ENCODE measurements at regions not wholly inside any gene's neighbourhood (a gene's known extent, or its start where the extent isn't known, plus 50 kb on each side); places are given as distances from the start of the nearest gene placed in this dataset.

- FAIRE-seq: no peak
- no peak for TF ChIP-seq POLR2A (IDR thresholded peaks at IDR 0.05; ENCODE audit: low read depth, low read length)
- DNase-seq (ENCODE audit: insufficient read length, low spot score): no peak
Observed at GRCh38 chr17:83196024-83196365, 116.6 kb downstream of the METRNL start.

- DNase-seq (ENCODE audit: insufficient read length, low spot score) (no peak), FAIRE-seq (no peak)
- no peak for TF ChIP-seq POLR2A (IDR thresholded peaks at IDR 0.05; ENCODE audit: low read depth, low read length)
Observed at GRCh38 chr17:83196366-83196765, 117.0 kb downstream of the METRNL start.

- FAIRE-seq (no peak), DNase-seq (ENCODE audit: insufficient read length, low spot score) (no peak)
- no peak for TF ChIP-seq POLR2A (IDR thresholded peaks at IDR 0.05; ENCODE audit: low read depth, low read length)
Observed at GRCh38 chr17:83196973-83197880, 117.8 kb downstream of the METRNL start.

- no peak for FAIRE-seq
- no peak for DNase-seq (ENCODE audit: insufficient read length, low spot score)
- TF ChIP-seq POLR2A (IDR thresholded peaks at IDR 0.05; ENCODE audit: low read depth, low read length): no peak
Observed at GRCh38 chr17:83198366-83199341, 119.2 kb downstream of the METRNL start.

GRCh38 chr17:83199500-83200201, 120.2 kb downstream of the METRNL start:
- FAIRE-seq (no peak), DNase-seq (ENCODE audit: insufficient read length, low spot score) (no peak)
- TF ChIP-seq POLR2A (IDR thresholded peaks at IDR 0.05; ENCODE audit: low read depth, low read length): no peak

- no peak for TF ChIP-seq POLR2A (IDR thresholded peaks at IDR 0.05; ENCODE audit: low read depth, low read length)
- no peak for DNase-seq (ENCODE audit: insufficient read length, low spot score)
- FAIRE-seq: no peak
Observed at GRCh38 chr17:83200231-83200699, 120.9 kb downstream of the METRNL start.

- FAIRE-seq (no peak), DNase-seq (ENCODE audit: insufficient read length, low spot score) (no peak)
- TF ChIP-seq POLR2A (IDR thresholded peaks at IDR 0.05; ENCODE audit: low read depth, low read length): no peak
Observed at GRCh38 chr17:83200751-83201150, 121.3 kb downstream of the METRNL start.

GRCh38 chr17:83201206-83202001, 122.0 kb downstream of the METRNL start:
- no peak for TF ChIP-seq POLR2A (IDR thresholded peaks at IDR 0.05; ENCODE audit: low read depth, low read length)
- no peak for FAIRE-seq
- no peak for DNase-seq (ENCODE audit: insufficient read length, low spot score)

GRCh38 chr17:83202002-83203000, 122.9 kb downstream of the METRNL start:
- no peak for FAIRE-seq
- DNase-seq (ENCODE audit: insufficient read length, low spot score): no peak
- TF ChIP-seq POLR2A (IDR thresholded peaks at IDR 0.05; ENCODE audit: low read depth, low read length): no peak

GRCh38 chr17:83203073-83203471, 123.7 kb downstream of the METRNL start:
- DNase-seq (ENCODE audit: insufficient read length, low spot score) (peak; percentile 73), FAIRE-seq (no peak)
- no peak for TF ChIP-seq POLR2A (IDR thresholded peaks at IDR 0.05; ENCODE audit: low read depth, low read length)

GRCh38 chr17:83203472-83204221, 124.2 kb downstream of the METRNL start:
- FAIRE-seq (no peak), DNase-seq (ENCODE audit: insufficient read length, low spot score) (no peak)
- no peak for TF ChIP-seq POLR2A (IDR thresholded peaks at IDR 0.05; ENCODE audit: low read depth, low read length)
